ENCODE measurements at regions not wholly inside any gene's neighbourhood (a gene's known extent, or its start where the extent isn't known, plus 50 kb on each side); places are given as distances from the start of the nearest gene placed in this dataset.

DNA sequence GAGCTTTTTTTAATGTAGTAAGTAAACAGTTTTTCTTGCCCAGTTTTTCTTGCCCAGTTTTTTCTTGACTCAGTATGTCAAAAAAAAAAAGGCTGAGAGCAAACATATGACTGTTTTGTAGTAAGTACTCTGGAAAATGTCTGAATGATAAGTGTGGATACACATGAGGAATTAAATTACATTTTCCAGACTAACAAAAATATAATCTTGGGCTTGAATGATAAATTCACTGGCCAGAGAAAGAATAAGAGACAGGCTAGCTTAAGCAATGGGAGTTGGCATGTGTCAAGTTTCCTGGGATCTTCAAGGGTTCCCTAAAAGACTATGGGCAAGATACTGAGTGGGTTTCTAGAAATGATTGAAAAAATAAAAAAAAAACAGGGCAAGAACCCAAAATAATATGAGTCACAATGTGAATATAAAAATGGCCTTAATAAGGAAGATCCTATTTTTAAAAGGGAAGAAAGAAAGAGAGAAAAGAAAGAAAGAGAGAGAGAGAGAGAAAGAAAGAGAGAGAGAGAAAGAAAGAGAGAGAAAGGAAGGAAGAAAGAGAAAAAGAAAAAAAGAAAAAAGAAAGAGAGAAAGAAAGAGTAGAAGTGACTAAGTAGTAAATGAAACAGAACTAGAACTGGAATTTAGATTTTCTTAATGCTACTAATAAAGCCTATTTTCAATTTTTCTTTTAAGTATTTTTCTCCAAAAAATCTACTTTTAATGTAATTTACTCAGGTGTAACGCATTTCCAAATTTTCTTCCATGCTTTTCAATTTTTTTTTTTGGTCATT, 60.2 kb downstream of the TFPI2 start:
- TF ChIP-seq, protein P1, sequence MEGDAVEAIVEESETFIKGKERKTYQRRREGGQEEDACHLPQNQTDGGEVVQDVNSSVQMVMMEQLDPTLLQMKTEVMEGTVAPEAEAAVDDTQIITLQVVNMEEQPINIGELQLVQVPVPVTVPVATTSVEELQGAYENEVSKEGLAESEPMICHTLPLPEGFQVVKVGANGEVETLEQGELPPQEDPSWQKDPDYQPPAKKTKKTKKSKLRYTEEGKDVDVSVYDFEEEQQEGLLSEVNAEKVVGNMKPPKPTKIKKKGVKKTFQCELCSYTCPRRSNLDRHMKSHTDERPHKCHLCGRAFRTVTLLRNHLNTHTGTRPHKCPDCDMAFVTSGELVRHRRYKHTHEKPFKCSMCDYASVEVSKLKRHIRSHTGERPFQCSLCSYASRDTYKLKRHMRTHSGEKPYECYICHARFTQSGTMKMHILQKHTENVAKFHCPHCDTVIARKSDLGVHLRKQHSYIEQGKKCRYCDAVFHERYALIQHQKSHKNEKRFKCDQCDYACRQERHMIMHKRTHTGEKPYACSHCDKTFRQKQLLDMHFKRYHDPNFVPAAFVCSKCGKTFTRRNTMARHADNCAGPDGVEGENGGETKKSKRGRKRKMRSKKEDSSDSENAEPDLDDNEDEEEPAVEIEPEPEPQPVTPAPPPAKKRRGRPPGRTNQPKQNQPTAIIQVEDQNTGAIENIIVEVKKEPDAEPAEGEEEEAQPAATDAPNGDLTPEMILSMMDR (IDR thresholded peaks at IDR 0.05; ENCODE audit: insufficient read depth, low read length): no peak
- DNase-seq (ENCODE audit: low read depth): peak; percentile 52
- H3K4me3 ChIP-seq (ENCODE audit: low read depth, low read length): no peak overlapping the region

DNA sequence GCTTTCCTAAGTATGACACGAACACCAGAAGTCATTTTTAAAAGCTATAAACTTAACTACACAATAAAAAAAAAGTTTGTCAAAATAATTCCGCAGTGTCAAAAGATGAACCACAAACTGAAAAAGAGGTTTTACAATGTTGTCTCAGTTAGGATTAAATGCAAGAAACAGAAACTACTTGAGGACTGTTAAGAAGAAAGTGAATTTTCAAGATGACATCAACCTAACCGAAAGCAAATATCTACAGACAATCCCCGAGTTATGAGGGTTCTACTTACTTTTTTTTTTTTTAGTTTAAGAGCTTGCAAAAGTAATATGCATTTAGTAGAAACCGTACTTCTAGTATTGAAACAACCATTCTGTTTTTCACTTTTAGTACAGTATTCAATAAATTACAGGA, 62.3 kb downstream of the TFPI2 start:
- H3K4me3 ChIP-seq (ENCODE audit: low read depth, low read length): no peak overlapping the region
- TF ChIP-seq, protein P1 (IDR thresholded peaks at IDR 0.05; ENCODE audit: insufficient read depth, low read length): no peak
- DNase-seq (ENCODE audit: low read depth): no peak

DNA sequence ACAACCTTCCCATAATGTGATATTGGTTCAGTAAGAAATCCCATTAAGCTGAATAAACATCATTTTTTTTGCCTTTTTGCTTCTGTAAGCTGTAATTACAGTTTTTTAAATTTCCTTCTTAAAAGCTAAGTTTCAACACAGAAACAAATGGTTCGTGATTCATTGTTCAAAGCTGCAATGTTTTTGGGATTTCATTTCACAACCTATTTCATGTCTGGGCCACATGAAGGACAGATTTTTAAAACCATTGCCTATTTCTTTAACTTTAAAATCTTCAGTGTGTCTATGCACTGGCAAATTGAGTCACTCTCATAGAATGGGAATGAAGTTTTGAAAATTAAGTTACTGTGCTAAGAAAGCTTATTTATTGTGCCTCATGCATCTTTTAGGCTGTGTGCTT, 66.9 kb downstream of the TFPI2 start:
- no peak for DNase-seq (ENCODE audit: low read depth)

DNA sequence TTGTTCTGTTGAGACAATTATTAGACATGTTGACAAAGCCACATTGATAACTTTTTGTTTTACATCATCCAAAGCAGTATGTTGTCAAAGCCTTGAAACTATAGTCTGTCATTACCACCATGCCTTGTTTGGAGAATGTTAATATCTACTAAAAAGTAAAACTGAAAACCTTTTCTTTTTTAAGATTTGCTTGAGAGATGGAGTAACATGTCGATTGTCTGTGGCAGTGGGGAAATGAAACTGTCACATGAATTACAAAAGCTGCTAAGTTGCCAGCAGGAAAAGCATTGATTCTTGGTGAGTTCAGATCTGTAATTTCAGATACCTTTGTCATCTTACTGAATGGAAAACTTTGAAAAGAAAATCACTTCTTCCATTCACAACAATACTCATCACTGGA, 69.1 kb downstream of the TFPI2 start:
- H3K4me3 ChIP-seq (ENCODE audit: low read depth, low read length): no peak overlapping the region
- DNase-seq (ENCODE audit: low read depth): no peak
- TF ChIP-seq, protein P1 (IDR thresholded peaks at IDR 0.05; ENCODE audit: insufficient read depth, low read length): no peak

More for the DNA sequence above, 66.9 kb downstream of the TFPI2 start:
- H3K4me3 ChIP-seq (ENCODE audit: low read depth, low read length): no peak overlapping the region
- TF ChIP-seq, protein P1 (IDR thresholded peaks at IDR 0.05; ENCODE audit: insufficient read depth, low read length): no peak

DNA sequence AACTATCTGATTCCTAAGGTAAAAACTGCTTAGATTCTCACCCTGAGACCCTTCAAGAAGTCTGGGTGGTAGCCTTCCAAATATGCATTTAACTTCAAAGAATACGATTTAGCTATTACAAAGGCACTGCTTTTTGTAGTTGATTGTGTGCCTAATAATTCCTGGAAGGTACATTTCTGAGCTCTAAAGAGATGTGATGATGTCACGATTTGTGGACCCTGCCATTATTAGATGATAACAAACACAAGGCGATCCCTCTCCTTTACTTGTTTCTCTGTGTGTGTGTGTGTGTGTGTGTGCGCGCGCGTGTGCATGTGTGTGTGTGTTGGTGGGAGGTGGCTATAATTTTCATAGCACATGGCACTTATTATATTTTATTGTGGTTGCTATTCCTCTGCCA, 70.9 kb downstream of the TFPI2 start:
- TF ChIP-seq, protein P1 (IDR thresholded peaks at IDR 0.05; ENCODE audit: insufficient read depth, low read length): no peak
- no peak overlapping the region for H3K4me3 ChIP-seq (ENCODE audit: low read depth, low read length)
- no peak for DNase-seq (ENCODE audit: low read depth)

DNA sequence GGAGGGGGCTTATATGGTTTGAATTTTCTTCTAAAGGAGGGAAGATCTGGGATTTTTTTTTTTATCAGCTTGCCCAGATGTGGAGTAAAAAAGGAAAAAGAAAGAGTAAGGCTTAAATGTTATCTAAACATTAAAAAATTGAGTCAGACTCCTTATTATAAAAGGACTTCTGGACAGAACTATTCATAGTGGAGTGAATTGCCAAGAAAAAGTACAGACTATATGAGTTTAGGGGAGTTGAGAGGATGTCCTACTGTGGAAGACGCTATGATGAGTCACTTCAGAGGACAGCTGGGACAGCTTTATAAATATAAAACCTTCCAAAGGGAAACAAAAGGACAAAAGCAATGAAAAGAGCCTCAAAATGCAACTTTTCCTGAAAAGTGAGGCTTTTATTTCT, 73.0 kb downstream of the TFPI2 start:
- H3K4me3 ChIP-seq (ENCODE audit: low read depth, low read length): no peak overlapping the region
- TF ChIP-seq, protein P1 (IDR thresholded peaks at IDR 0.05; ENCODE audit: insufficient read depth, low read length): no peak
- DNase-seq (ENCODE audit: low read depth): peak; percentile 49

DNA sequence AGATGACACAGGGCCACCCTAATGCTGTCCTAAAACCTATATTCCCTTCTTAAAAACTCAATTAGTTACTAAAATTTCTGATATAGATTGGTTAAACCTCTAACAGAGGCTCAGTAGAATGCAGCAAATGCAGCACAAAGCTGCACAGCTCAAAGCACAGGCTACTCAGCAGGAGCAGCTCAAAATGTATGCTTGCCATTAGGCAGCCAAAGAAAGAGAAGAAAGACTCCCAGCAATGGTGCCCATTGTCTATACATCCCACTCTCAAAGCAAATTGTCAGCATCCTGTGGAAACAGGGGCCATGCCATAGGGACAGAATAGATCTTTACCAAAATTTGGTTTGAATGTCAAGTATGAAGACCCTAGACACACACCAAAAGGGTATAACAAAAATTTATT, 73.5 kb downstream of the TFPI2 start:
- no peak overlapping the region for H3K4me3 ChIP-seq (ENCODE audit: low read depth, low read length)
- no peak for DNase-seq (ENCODE audit: low read depth)
- TF ChIP-seq, protein P1 (IDR thresholded peaks at IDR 0.05; ENCODE audit: insufficient read depth, low read length): no peak
